Pulmonary artery endothelial cell (primary cell): ENCODE measurements at regions not wholly inside any gene's neighbourhood (a gene's known extent, or its start where the extent isn't known, plus 50 kb on each side); places are given as distances from the start of the nearest gene placed in this dataset.

Experiments
- DNase-seq: peaks from one replicate; pipeline ENCODE4 v3.0.0-alpha.2; 2011; ENCODE audit warnings: low read depth, low spot score

DNA sequence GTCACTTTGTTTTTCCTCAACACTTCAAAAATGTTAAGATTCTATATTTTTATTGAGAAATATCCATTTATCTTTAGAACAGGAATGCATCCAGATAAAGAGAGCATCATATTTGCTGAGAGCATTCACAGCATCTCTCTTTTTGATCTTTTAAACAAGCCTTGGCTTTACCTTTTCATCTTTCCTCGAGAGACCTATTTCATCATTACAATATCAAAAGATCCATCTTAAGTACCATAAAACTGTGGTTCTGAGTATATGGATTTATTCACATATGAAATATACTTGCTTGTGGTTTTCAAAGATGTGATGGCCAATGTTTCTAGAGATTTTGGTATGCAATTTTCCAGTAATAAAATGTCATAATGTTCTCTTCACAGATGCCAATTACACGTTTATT, 1140.9 kb downstream of the GATA3 start:
- no peak for DNase-seq

DNA sequence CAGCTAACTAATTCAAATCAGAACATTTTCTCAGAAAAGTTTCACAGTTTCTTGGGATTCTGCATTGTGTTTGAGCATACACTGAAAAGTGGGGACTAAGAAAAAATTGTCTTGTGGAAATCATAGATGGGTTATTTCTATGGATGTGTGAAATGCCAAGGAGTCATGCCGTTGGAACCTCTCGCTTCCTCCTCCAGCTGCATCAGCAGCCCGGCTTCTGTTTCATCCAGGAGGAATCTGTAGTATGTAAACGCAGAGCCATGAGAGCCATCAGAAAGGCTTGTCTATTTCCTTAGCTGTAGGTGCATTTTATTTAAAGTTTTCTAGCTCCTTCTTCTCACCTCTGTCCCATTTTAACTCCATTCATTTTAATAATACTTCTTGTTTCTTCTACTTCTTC, 1144.1 kb downstream of the GATA3 start:
- no peak for DNase-seq

DNA sequence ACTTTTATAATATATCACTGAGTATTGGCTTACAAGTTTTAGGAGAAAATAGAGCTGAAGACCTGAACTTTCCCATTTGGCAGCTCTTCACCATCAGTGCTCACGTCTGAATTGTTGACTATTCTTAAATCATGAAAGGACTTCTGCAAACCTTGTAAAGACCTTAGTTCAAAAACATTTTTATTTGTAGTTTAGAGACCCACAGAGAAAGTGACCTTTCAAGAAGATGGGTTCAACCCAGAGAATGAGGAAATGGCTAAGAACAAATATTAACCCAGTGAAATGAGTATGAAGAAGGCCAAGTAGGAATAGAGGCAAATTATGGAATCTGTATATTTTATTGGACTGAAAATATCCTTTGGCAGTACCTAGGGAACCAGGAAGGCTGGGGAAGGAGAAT, 1151.1 kb downstream of the GATA3 start:
- no peak for DNase-seq

DNA sequence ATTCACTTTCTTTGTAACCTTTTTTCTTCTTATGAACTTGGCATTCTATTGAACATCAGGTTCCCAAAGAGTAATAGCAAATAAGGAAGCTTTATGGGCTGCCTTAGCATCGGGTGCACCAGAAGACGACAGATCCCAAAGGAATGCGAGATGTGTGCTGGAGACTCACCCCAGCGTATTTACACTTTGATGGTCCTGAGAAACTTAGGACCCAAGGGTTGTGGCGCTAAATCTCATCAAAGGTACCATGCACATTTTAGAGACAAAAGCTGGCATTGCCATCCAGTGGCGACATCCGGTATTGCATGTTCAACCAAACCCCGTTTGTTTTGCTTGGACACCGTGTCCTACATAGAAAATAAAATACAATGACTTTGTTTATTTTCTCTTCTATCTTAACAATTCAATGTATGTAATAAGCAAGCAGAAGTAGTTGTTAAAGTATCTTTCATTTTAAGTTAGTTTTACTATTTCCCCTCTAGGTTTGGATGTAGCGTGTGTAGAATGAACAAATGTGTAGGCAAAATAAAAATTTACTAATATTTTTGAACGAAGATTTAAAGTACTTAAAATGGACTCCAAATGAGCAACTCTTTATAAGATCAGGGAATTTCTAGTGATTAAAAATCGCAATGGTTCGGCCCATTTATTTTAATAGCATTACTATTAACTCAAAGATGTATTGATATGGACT, 1154.8 kb downstream of the GATA3 start:
- DNase-seq, result peak; percentile 36

DNA sequence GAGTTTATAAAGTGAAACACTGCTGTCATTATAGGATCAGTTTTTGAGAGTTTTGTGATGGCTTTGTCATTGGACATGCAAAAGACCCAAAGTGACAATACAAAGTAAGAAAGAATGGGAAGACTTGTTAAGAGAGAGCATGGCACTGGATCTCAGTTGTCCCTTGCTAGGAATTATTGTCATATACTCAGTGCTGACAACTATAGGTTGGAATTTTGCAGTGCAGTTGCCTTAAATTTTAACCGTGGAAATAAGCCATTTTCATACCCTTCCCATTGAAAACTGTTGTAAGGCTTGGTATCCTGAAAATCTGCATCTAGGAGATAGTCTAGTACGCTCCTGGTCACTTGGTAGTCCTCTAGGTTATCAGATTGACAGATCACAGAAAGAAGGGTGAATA, 1156.7 kb downstream of the GATA3 start:
- DNase-seq, result no peak

DNA sequence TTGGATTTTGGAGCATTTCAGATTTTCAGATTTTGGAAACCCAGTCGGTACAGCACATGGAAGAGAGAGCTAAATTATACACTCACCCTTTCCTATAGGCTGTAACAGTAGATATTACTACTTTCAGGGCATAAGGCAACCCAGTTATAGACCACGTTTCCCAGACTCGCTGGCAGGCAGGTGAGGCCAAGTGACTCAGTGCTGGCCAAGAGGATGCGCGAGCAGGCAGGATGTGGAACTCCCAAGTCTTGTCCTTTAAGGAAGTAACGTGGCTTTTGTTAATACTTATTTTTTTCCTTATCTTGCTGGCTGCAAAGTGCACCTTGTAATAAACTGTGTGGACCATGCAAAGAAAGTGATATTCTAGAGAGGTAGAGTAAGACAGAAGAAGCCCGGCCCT, 1160.1 kb downstream of the GATA3 start:
- DNase-seq, result no peak

DNA sequence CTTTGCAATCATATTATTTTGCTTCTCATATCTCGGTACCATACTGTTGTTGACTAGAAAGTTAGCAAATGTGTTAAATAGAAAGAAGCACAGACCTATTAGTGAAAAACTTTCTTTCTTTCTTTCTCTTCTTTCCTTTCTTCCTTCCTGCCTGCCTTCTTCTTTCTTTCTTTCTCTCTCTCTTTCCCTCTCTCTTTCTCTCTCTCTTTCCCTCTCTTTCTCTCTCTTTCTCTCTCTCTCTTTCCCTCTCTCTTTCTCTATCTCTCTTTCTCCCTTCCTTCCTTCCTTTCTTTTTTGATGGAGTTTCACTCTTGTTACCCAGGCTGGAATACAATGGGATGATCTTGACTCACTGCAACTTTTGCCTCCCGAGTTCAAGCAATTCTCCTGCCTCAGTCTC, 1160.6 kb downstream of the GATA3 start:
- no peak for DNase-seq

DNA sequence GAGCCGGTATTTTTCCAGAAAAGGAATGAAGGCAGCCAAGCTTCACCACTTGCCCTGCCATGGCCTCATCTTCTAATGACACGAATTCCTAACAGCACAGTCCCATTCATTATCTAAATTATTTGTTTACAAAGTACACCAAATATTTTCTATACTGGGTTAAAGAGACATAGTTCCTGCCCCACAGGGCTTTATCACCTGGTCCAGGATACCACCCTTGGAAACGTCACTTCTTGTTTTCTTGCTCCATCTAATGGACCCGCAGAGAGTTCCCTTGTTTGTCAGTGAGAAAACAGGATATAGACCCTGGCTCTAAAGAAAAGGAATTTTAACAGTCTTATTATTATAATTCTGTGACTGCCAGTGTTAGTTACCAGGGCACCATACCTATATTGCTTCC, 1165.4 kb downstream of the GATA3 start:
- no peak for DNase-seq

DNA sequence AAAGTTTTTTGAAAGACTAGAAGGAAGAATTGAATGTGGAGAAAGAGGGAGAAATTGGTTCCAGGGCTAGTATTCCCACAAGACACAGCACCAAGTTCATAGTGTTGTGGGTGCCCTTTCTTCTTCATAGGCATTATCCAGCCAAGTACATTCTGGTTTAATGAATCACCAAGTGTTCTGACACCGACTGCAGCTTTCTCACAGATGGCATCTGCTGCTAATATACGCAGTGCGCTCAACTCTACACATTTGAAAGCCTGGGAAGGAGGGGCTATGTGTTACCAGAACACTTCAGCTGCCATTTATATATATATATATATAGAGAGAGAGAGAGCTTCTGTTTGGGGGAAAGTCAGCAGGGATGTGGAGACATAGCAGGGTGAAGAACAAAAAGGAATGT, 1168.4 kb downstream of the GATA3 start:
- no peak for DNase-seq

DNA sequence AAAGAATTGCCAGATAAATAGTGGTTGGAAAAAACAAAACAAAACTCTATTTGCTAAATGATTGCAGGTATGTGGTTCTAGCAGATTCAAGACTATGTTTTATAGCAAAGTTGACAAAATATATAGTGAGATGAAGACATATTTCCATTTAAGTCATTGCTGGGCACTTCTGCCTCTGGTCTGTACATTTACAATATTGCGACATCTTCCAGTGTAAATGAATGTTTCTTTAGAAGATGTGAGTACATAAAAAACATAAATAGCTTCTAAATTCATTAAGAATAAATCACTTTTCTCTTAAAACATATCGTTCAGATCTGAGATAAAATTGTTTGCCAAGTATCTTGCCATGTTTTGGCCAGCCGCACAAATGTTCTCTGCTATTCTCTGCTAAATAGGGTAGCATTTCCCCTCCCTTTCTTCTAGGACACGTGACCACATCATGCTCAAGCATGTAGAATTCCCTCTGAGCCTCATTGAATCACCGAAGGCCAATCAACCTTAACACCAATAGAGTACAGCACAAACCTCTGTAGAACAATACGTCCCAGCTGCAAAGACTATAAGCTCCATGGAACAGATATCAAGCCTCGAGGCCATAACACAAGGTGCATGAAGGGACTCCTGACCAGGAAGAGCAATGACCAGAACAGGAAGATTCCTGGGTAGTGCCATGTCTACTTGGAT, 1173.3 kb downstream of the GATA3 start:
- no peak for DNase-seq

DNA sequence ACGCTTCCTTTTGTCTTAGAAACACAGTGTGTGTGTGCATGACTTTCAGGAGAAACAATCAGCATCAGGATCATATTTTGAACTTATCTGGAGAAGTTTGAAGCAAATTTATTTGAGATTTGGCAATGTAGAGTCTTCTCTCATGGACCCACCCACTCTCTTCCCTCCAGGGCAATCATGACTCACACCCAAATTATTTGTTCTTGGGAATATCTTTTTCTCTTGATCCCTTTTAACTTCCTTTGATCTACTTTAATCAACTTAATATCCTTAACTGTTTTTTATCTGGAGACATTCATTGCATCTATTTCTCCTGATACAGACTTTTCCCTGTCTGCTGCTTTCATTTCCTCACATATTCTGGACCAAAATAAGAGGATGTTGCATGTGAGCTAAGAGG, 1174.3 kb downstream of the GATA3 start:
- no peak for DNase-seq

DNA sequence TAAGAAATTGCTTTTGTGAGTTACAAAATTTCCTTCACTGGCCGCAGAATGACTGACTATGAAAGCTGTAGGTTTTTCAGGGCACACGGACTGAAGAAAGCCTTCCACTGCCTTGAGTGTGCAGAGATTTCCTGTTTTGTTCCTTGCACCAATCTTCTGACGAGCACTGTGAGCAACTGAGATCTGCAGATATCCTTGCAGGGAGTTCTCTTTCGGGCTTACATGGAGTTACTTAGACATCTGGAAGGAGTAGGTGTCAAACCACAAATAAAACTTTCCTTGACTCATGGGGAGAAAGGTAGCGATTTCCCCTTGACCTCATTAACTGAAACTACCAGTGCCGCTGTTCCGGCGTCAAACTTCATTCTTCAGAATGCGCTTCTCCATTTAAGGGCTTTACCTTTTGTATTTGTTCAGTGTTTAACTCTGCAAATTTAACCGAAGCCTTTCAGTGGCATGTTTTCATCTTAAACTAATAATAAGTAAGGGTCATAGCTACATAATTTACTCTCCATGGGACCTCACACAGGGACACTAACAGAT, 1175.3 kb downstream of the GATA3 start:
- DNase-seq, result no peak

DNA sequence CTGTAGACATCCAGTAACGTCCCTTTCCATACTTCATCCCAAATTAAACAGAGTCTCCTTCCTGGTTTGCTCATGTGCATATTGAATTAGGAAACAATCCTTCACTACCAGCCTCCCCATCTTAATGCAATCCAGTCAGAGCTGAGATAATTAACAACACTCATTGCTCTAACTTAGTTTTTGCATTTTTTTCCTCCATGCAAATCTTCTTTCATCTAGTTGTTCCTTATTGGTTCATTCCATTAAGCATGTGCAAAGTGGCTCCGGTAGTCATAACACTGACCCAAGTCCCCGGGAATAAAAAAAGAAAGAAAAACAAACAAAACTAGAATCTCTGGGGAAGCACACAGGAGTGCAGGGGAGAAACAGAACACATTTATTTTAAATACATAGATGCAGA, 1176.1 kb downstream of the GATA3 start:
- DNase-seq, result no peak

DNA sequence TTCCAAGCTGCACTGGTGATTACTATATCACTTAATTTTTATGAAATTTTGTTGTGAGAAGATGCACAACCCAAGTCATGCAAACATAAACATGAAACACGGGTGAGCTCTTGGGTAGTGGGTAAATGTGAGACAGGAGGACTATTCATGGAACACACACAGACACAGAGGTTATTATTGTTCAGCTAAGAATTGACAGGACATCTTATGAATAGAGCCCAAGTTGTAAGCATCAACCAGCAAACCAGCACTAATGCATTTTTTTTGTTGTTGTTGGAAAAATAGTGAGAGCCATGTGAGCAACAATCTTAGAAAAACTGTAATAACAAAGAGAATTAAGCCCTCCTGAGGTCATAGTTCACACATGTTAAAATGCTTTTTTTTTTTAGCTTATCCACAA, 1179.7 kb downstream of the GATA3 start:
- DNase-seq, result no peak

DNA sequence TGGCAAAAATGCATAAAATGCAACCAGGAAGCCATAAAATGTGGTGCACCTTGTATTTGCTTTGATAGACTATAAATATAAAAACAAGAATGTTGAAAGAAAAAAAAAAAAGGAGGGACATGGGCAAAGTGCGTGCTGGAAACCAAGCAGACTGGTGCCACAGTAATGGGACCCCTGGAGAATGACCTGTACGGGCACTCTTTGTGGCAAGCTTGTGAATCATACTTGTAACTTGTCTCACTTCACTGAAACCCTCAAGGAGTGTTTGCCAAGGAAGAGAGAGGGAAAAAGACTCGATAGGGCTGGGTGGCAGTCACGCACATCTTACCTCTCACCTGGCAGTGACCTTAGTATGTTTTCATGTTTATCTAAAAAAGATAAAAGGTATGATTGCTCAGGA, 1183.6 kb downstream of the GATA3 start:
- DNase-seq, result no peak

DNA sequence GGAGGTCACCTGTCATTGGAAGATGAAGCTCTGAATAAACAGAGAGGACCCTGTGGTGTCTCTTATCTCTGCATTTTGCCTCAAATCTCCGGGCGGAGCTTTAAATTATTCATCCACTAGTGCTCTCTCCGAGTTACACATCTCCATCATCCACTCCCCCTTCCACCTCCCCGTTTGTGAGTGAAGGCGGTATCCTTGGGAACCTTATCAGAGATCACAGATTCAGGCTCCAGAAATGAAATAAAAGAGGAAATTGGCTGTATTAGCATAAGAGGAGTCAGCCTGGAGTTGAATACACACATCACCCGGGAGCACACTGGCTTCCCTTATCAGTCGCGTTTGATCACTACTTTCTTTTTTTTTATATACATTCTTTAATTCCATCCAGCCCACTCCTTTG, 1184.8 kb downstream of the GATA3 start:
- DNase-seq, result no peak

DNA sequence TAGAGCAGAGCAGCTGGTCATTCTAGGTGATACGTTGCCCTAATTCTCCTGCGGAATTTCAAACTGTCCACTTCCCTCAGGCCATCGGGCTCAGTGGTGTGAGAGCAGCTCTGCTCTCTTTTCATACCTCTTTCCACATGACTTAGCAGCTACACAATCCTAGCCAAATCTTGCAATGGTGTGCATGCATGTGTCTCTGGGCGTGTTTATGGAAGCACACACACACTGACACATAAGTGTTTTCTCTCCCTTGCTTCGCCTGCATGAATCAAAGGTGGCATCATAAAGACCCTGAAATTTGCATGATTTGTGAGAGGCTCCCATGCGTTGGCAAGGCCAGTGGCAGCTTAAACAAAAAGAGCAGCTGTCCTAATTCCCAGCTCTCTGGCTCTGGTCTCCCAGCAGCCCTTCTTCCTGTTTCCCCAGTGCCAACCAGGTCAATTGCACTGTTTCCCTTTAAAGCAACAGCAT, 1189.5 kb downstream of the GATA3 start:
- DNase-seq, result no peak

DNA sequence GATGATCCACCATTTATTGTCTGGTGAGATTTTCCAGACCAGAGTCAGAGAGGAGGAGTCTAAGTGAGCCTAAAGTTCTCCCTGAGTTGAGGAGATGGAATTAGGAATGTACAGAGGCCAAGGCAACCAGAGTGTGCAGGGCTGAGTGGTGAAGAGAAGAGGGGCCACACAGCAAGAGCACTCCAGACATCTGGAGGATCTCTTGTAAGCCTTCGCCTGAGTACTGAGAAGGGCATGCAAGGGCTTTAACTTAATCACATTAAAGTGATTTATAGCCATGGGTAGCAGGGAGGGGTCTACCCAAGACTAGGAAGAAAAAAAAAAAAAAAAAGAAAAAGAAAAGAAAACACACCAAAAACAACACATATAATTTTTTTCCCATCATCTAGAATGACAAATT, 1190.4 kb downstream of the GATA3 start:
- no peak for DNase-seq

DNA sequence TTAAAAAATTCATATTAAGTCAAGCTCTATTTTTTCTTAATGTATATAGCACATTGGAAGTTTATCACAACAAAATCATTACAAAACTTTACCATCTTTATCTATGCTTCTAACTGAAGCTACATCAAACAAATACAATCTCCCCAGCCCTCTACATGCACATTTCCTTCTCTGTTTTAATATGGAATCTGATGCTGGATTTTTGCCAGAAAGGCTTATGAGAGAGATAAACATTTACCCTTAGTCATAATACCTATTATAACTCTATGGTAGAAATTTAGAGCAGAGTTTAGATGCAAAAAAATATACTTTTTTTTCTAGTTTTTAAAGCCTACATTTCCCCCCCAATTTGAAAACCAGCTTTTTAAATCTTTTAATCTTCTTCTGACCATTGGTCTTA, 1198.6 kb downstream of the GATA3 start:
- DNase-seq, result no peak

DNA sequence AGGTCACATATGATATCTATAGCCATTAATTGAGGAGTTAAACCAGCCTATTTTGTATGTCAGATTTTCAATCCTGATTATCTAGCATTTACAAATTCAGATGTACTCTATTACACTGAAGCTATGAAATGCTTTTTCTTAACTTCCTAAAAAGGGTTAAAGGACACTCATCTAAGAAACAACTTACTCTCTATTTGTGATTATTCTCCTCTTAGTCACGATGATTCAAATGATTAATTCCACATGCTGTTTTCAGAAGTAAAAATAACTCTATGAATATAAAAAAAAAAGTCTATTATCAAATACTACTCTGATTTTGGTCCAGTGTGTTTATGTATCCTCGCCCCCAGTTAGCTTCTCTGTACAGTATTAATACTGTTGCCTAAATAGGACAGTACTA, 1199.9 kb downstream of the GATA3 start:
- no peak for DNase-seq

DNA sequence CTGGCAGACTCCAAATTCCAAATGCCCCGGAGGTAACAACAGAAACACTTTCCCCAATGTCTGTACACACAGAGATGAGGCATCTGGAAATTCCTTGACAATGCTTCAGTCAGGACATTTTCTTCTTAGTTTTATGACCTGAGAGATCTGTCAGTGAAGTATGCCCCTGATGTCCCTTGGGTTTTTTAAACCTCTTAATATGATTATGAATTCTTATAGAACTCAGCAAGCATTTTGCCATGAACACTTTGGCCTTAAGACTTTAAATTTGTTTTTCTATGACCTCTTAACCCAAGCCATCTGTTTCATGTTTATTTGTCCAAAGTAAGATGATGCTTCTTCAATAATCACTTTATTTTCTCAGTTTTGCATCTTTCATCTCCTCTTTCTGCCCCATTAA, 1206.2 kb downstream of the GATA3 start:
- DNase-seq, result no peak

DNA sequence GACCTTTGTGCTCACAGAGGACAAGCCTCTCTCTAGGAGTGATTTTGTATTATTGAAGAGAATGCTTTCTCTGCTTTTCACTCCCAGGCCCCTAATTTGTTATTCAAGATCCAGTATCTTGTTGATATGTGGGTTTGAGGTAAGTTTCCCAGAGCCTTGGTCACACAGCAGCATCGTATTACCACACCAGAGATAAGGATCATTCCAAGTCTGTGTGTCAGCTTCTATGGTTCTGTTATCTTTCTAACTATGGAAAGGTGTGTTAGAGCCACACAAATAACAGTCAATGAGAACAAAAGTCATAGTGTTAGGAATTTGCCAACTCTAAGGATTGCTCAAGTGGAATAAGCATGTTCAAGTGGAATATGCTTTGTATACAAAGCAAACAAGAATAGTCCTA, 1208.3 kb downstream of the GATA3 start:
- no peak for DNase-seq

DNA sequence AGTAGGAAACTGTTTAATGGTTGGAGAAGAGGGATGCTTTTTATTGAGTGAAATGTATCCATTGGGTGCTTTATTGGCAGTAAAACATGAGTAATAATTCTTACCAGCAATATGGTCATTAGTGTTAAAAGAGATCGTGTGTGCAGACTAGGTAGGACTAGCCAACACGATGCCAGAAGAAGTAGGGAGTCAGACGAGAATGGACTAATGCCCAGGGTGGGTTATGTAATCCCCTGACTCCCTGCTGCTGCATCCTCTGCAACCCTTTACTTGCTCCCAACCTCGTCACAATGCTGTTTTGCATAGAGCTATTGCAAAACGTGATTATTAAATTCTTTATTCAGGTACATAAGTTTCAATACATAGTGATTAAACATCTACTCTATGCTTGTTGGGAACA, 1213.7 kb downstream of the GATA3 start:
- DNase-seq, result no peak
